Renal pelvis (tissue), 1 donor: ENCODE measurements at regions not wholly inside any gene's neighbourhood (a gene's known extent, or its start where the extent isn't known, plus 50 kb on each side); places are given as distances from the start of the nearest gene placed in this dataset.

Source experiments
- DNase-seq: peaks from one replicate; pipeline ENCODE4 v3.0.0-alpha.2; 2013

DNA sequence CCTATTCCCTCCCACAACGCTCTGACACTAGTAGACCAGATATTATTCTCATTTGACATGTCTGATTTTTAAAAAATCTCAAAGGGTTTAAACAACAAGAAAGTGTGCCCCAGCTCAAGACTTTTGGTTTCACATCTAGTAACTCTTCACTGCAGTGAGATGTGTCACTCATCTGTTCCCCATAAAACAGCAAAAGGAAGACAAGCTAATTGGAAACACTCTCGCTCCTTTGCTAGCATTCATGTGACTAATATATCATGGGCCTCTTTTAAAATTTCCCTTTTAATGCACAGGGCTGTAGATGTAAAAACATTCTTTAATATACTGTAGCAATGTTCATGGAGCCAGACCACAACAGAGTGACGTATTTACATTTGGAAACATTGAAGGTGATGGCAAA lies 372.6 kb downstream of the ZNF608 start:
- DNase-seq: no peak

DNA sequence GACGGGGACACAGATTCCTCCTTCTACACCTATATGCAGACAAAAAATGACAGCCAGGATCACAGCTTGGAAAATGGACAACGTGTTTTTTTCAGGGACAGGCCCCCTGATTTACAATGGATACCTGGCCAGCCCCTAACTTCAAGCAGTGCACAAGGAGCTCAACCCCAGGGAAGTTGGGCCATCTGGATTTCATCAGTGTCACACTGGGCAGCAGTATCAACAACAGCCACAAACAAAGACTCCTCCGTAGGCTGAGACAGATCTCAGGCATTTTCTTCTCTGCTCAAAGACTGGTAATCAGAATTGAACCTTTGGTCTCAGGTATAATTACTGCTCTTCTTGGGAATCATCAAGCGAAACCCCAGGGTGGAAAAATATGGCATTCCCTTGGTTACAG lies 374.0 kb downstream of the ZNF608 start:
- no peak for DNase-seq

DNA sequence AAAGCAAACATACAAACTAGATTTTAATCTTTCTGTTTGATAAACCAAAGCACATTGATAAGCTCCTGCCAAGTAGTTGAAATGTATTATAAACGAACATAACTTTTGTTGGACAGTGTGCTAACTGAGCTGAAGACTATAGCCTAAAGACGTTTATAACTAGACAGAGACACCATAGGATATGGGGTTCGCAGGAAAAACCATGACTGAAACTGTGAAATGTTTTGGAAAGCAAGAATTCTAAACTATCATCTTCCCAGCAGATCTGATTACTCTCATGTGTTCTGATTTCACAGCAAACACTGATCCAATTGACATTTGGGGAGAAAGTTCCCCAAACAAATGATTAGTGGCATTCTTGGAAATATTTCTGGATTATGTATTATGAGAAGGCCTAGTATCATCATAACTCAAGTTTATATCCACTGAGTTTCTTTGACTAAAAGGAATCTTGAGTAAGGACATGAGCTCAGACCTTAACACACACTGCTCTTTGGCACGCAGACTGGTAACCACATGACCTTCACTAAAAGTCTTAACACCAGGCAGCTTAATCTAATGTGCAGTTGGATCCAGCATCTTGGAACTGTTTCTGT lies 375.2 kb downstream of the ZNF608 start:
- no peak for DNase-seq

DNA sequence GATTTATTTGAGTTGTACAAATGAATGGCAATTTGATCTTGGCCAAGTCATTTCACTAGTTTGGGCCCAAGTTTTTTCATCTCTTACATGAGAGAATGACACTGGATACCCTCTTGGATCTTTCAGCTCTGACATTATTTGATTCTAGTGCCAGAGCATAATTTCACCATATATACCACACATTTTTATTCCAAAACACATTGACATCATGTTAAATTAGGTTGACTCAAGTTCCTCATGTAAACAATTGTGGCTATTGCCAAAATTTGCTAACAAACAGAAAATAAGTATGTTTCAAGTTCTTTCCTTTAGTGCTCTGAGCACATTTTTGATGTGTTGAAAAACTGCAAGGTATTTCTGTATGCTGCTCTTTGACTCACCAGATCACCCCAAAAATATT lies 375.8 kb downstream of the ZNF608 start:
- DNase-seq: no peak

DNA sequence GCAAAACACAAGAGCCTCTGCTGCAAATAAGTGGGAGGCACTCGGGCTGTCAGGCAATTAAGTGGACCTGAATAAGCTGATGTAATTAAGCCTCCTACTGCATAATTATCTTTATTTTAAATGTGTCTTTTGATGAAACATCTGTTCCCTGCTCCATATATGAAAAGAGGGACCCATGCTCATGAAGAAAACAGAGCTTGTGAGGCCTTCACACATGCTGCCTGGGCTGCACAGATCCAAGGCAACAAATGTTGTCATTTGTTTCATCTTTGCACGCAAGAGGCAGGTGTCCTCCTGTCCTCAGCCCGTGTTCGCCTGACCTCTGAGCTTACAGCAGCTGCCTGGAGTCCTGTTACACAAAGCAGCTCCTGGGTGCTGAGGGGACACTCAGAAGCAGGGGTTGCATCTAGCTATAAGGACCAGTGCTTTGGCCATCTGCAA lies 381.1 kb downstream of the ZNF608 start:
- DNase-seq: no peak

DNA sequence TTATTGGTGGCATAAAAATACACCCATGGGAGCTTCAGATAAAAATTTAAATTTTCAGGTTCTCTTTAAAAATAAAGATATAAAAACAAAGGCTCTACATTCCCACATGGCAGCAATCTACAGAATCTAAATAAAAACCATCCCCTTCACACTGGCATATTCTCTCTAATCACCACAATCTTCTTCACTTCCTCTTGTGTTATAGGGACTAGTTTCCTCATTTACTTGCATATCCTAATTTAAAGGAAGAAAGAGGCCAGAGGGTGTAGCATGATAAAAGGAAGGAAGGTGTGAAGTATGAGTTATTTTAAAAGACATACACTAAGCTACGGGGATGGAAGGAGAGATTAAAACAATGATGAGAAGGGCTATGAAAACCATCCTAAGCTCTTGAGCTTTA lies 390.5 kb downstream of the ZNF608 start:
- no peak for DNase-seq

DNA sequence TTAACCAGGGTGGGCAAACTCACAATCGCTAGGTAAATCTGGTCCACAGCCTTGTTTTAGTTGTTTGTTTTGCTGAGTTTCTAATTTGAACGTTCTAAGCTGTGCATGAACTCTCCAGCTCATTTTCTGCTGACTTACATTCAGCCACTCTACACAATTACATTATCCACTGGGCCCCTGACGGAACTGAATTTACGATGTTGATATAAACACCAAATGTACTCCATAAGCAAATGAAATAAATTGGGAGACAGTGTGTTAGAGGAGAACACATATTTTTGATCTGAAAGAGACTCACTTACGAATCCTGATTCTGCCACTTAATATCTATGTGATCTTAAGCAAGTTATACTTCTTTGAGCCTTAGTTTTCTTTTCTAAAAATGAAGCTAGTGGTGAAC lies 393.4 kb downstream of the ZNF608 start:
- no peak for DNase-seq

DNA sequence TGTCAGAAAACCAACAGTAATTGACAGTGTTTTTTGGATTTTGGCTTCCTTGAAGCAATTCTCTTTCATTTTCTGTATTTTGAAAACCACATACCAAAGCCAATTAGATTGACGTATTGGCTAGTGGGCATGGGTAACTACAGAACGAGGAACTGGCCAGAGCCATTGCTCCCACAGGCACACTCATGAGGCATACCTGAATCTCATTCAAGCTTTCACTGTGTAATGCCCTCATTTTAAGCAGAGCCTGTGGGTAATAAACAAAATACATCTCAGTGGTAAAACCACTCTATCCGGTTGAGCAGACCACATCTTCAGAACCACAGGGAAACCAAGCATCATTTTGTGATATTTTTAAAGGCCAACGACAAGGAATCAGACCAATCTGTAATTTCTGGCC lies 394.1 kb downstream of the ZNF608 start:
- no peak for DNase-seq

DNA sequence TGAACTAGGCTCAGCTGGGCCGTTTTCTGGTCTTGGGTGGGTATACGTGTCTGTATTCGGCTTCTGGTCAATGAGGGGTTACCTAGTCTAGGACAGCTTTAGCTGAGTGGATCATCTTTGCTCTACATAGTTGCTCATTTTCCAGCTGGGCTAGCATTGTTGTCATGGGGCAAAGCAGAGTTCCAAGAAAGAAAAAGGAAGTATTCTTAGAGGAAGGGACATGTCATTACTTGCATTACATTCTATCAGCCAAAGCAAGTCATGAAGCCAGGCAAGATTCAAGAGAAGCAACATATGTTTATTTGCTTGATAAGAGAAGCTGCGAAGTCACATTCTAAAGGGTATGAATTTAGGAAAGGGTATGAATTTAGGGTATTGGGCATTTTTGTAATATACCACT lies 396.5 kb downstream of the ZNF608 start:
- DNase-seq: no peak

DNA sequence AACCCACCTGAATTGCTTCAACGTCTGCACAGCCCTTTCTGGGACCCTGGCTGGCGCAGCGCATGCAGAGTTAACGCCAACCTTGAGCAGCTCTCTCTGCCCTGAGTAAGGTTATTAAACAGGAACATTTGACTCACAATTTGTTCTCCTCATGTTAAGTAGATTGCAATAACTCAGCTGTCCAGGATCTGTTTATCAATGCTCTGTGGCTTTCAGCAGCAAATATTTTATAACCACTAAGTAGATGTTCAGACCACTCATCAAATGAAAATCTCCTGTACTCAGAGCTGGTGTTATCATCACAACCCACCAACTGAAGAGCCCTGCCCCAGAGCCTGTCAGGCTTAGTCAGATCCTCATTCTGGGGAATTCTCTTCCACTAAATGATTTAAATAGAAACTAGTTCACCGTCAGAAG lies 403.0 kb downstream of the ZNF608 start:
- DNase-seq: no peak

DNA sequence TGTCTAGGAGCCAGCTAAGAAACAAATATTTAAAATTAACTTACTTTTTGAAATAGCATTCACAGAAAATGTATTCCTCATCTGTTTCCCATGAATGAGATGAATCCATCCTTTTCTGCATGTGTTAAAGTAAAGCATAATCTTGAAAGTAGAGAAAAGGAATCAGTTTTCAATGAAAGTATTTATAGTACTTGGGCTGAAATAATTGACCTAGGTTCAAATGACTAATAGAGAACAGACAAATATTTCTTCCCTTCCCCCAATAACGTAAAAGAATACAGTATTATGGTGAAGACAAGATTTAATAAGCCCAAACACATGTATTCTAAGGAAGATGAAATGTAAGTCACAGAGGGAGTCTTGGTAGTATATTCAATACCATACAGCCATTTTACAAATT lies 403.5 kb downstream of the ZNF608 start:
- DNase-seq: no peak

DNA sequence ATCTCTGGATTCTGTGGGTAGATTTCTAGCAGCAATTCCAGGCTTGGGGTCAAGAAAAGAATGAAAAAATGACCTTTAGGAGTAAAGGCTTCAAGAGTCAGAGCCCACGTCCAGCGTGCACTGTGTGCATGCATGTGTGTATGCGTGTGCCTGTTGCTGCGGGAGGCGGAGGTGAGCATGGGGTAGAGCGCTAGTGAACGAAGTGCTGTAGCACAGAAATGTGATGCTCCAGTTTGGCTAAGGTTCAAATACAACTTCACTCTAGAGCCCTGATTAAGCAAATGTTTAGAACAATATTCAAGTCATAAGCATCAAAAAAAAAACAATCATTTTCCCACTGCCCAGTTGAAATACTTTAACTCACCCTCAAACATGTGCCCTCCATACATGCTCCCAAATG lies 403.9 kb downstream of the ZNF608 start:
- DNase-seq: no peak

DNA sequence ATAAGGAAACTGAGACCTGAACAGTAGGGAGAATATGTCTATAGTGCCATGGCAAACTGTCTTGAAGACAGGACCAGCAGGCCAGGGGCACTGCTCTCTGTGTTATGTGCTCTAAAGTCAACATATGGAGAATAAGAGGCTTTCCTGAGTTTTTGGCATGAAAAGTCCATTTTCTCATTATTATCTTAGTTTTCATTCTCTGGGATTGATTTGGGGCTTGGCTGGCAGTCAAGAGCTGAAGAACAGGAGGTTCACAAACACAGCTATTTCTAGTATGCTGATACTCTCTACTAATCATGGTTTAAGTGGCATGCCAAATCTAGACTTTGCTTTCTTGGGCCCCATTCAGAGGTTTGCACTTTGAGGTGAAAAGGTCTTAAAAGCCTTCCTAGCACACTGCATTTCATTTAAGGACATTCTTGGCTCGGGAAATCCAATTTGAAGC lies 404.4 kb downstream of the ZNF608 start:
- peak; percentile 54 for DNase-seq

DNA sequence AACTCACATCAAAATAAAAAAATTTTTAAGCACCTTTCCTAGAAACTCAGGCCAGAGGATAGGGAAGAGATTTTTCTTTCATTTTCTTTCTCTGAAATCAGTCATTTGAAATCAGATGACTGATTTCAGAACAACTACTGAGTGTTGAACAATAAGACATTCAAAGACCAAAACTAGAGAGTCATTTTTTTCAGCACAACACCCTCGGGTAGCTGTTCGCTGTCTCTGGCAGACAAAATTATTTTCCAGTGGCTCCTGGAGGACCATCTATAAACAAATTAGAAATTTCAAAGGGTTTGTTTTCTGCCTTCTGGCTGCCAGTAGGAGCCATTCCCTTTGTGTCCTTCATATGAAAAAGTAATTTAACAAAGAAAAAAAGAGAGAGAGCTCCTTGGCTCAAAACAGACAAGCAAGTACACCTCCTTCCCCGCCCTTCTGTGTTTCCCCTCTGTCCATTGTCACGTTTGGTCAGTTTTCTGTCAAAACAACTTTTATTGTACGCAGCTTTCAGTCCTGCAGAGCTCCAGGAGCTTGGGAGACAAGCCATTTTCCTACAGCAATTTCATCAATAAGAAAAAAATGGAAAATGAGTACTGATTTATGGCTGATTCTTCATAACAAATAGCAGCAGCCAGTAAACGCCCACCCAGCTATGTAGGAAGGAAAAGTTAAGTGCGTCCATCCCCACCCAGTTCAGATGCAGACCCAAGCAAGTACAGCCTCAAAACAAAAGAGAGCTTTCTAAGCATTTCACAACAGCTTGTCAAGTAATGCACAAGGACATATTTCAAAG lies 405.2 kb downstream of the ZNF608 start:
- no peak for DNase-seq

DNA sequence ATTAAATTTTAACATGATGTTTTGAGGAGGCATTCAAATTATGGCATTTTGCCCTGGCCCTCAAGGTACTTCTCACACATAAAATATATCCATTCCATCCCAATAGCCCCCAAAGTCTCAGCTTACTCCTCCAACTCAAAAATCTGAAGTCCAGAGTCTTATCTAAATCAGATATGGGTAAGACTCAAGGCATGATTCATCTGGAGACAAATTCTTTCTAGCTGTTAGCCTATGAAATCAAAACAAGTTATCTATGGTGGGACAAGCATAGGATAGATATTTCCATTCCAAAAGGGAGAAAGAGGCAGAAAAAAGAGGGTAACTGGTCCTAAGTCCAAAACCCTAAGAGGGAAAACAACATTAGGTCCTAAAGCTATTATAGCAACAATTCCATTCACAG lies 408.4 kb downstream of the ZNF608 start:
- no peak for DNase-seq

DNA sequence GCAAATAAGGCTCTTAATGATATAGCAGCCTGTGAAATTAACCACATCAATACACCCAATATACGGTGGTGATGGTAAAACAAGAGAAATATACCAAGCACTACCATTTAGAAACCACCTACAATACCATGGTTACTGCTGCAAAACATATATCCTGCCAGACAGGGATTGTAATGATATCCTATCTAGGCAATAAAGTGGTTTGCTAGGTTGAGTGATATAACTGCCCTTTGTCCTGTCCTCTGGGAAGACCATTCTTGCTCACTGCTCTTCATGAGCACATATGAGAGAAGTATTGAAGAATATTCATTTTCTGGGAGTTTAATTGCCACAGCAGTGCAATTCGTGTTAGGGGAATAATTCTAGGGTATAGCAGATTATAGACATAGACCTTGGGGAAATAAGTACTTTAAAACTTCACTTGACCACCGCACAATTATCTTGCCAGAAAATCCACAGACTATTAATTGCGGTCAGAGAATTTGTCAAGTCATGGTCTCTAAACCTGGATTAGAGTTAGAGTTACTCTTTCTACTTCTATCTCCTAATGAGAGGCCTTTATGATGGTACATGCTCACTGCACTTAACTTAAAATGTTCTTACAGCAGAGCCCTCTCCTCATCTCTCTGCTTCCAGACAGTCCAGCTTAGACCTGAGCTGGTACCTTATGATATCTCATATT lies 413.0 kb downstream of the ZNF608 start:
- DNase-seq: no peak

DNA sequence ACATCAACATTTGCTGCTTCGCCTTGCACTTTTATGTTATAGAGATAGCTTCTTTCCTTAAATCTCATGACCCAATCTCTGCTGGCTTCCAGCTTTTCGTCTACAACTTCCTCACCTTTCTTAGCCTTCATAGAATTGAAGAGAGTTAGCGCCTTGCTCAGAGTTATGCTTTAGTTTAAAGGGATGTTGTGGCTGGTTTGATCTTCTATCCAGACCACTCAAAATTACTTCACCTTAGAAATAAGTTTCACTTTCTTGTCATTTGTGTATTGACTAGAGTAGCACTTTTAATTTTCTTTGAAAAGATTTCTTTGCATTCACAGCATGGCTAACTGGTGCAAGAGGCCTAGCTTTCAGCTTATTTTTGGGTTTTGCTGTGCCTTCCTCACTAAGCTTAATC lies 414.2 kb downstream of the ZNF608 start:
- no peak for DNase-seq

DNA sequence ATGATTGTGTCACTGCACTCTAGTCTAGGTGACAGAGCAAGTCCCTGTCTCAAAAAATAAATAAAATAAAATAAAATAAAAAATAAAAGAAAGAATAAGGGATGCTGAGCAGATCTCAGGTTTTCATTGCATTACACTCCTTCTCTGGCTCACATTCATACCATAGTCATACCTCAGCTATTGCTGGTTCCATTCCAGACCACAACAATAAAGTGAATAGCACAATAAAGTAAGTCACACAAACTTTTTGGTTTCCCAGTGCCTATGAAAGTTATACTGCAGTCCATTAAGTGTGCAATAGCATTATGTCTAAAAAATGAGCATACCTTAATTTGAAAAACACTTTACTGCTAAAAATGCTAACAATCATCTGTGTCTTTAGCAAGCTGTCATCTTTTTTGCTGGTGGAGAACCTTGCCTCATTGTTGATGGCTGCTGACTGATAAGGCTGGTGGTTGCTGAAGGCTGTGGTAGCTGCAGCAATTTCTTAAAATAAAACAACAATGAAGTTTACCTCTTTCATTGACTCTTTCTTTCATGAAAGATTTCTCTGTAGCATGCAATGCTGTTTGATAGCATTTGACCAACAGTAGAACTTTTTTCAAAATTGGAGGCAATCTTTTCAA lies 415.7 kb downstream of the ZNF608 start:
- no peak for DNase-seq

DNA sequence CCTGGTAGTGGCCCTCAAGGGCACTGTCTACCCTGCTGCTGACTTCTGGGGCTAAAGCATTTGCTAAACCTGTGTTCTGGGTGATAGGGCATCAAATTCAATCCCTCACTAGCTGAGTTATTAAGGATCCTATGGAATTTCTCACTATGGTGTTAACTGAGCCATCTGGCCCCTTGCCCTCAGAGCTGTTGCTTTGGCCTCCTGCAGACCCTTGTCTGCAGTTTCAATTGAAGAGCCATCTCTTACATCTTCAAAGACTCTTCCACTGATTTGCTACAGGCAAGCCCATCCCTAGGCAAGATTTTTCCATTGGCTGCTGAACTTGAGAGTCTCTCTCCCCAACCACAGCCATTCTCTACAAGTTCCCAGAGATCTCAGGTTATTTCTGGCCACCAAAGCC lies 418.2 kb downstream of the ZNF608 start:
- no peak for DNase-seq

DNA sequence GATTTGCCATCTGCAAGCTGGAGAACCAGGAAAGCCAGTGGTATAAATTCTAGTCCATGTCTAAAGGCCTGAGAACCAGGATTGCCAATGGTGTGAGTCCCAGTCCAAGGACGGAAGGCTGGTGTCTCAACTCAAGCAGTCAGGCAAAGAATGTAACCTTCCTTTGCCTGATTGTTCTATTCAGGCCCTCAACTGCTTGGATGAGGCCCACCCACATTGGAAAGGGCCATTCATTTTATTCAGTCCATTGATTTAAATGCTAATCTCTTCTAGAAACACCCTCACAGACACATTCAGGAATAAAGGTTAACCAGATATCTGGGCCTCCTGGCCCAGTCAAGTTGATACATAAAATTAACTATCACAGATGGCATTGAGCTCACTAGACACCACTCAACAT lies 427.8 kb downstream of the ZNF608 start:
- DNase-seq: no peak

DNA sequence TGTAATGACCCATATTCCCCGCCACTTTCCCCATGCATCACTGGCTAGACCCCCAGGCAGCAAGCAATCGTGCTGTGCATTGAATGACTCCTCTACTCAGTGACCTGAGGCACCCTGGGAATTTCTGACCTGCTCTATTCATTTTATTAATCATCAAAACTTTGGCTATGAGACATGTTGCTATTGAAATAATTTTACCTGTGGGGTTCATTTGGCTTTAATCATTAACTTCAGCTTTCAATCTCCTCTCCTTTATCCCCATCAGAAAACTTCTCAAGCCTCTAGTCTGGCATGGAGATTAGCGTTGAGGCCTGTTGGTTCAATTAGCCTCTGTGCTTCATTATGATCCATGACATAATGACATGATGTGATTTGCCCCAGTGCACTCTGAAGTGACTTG lies 429.0 kb downstream of the ZNF608 start:
- peak; percentile 12 for DNase-seq

DNA sequence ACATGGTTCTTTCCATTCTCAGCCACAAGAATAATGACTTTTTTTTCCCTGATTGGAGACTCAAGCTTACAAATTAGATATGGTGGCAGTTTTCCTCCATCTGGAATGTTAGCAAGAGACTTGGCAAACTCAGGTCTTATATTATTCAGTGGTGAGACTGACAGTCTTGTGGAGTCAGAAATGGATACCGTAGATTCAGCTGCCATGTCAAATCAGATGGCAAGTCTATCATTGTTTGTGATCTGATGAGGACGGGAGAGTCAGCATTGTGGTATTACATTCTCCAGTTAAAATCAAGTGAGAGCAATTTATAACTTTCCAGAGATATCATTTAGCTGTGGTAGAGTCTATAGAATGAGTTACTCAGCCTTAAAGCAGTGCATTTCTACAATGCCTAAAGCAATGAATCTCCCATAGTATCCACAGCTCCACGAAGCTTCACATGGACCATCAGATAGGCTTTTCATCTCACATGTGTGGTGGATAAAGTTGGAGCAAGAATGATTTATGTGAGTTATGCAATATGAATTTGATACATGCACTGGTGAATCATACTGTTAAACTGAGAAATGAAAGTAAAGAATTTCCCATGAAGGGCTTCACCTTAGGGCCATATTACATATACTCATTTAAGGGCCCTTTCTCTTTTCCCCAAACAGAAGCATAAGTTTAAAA lies 430.6 kb downstream of the ZNF608 start:
- no peak for DNase-seq
